HEK293T (cell line): ENCODE measurements at regions not wholly inside any gene's neighbourhood (a gene's known extent, or its start where the extent isn't known, plus 50 kb on each side); places are given as distances from the start of the nearest gene placed in this dataset.

Source experiments
- CTCF ChIA-PET: fragments of 350-600 bp; formaldehyde crosslinking; extraction: SDS; loops from one replicate; lab custom pipeline; 2021; ENCODE audit warnings: antibody characterized with exemption, inconsistent platforms; lab: Yijun Ruan, JAX
- POLR2A ChIA-PET: fragments of 350-600 bp; formaldehyde crosslinking; extraction: SDS; loops from one replicate; lab custom pipeline; 2020; ENCODE audit warnings: antibody characterized with exemption, inconsistent platforms; lab: Yijun Ruan, JAX
- DNase-seq: peaks from one replicate; pipeline ENCODE4 v3.0.0; 2012; ENCODE audit warnings: mixed read lengths; ENCODE audit errors: extremely low spot score
- ARNT ChIP-seq: fragments of 450-650 bp; IDR thresholded peaks from 2 replicates; pipeline ENCODE4 v1.6.1; 2017; ENCODE audit warnings: mild to moderate bottlenecking
- BHLHE40 ChIP-seq: fragments of 450-650 bp; IDR thresholded peaks from 2 replicates; pipeline ENCODE4 v1.6.1; 2016; ENCODE audit warnings: mild to moderate bottlenecking, moderate library complexity, borderline replicate concordance
- CTBP1 ChIP-seq: fragments of 450-650 bp; IDR thresholded peaks from 2 replicates; pipeline ENCODE4 v1.6.1; 2016; ENCODE audit warnings: borderline replicate concordance
- ELF4 ChIP-seq: fragments of 450-650 bp; IDR thresholded peaks from 2 replicates; pipeline ENCODE4 v1.6.1; 2017; ENCODE audit warnings: antibody characterized with exemption
- FOXA1 ChIP-seq: fragments of 450-650 bp; IDR thresholded peaks from 2 replicates; pipeline ENCODE4 v1.6.1; 2016; ENCODE audit warnings: mild to moderate bottlenecking
- FOXK2 ChIP-seq: fragments of 450-650 bp; IDR thresholded peaks from 2 replicates; pipeline ENCODE4 v1.6.1; 2016; ENCODE audit warnings: mild to moderate bottlenecking
- FOXM1 ChIP-seq: fragments of 450-650 bp; IDR thresholded peaks from 2 replicates; pipeline ENCODE4 v1.6.1; 2017; ENCODE audit warnings: mild to moderate bottlenecking, borderline replicate concordance
- HDGF ChIP-seq: fragments of 450-650 bp; IDR thresholded peaks from 2 replicates; pipeline ENCODE4 v1.6.1; 2017; ENCODE audit warnings: antibody characterized with exemption, borderline replicate concordance
- L3MBTL2 ChIP-seq: fragments of 450-650 bp; conservative IDR thresholded peaks from 2 replicates; pipeline ENCODE4 v1.6.1; 2016; ENCODE audit warnings: mild to moderate bottlenecking
- LEF1 ChIP-seq: fragments of 450-650 bp; IDR thresholded peaks from 2 replicates; pipeline ENCODE4 v1.6.1; 2017; ENCODE audit warnings: mild to moderate bottlenecking, borderline replicate concordance
- NFRKB ChIP-seq: fragments of 450-650 bp; IDR thresholded peaks from 2 replicates; pipeline ENCODE4 v1.6.1; 2016; ENCODE audit warnings: mild to moderate bottlenecking, moderate library complexity
- PKNOX1 ChIP-seq: fragments of 450-650 bp; IDR thresholded peaks from 2 replicates; pipeline ENCODE4 v1.6.1; 2016
- SP1 ChIP-seq: fragments of 450-650 bp; IDR thresholded peaks from 2 replicates; pipeline ENCODE4 v1.6.1; 2017
- SUZ12 ChIP-seq: fragments of 450-650 bp; IDR thresholded peaks from 2 replicates; pipeline ENCODE4 v1.6.1; 2016; ENCODE audit warnings: mild to moderate bottlenecking
- TARDBP ChIP-seq: fragments of 450-650 bp; IDR thresholded peaks from 2 replicates; pipeline ENCODE4 v1.6.1; 2016
- ZNF384 ChIP-seq: fragments of 450-650 bp; IDR thresholded peaks from 2 replicates; pipeline ENCODE4 v1.6.1; 2016

- TF ChIP-seq HDGF (no peak), FOXA1 (no peak)
- ChIA-PET POLR2A (no interaction called here), CTCF (no interaction called here)
- DNase-seq: no peak
Observed at GRCh38 chr6:40782355-40782754, 195.2 kb upstream of the LRFN2 start.

- POLR2A ChIA-PET: no interaction called here
- CTCF ChIA-PET: no interaction called here
- TF ChIP-seq HDGF (no peak), FOXM1 (no peak), SP1 (no peak), ELF4 (no peak), ZNF384 (no peak), FOXA1 (no peak), BHLHE40 (no peak), PKNOX1 (no peak), L3MBTL2 (no peak), CTBP1 (no peak), LEF1 (no peak)
- no peak for DNase-seq
Observed at GRCh38 chr6:40780637-40781036, 193.5 kb upstream of the LRFN2 start.

- DNase-seq: no peak
- TF ChIP-seq LEF1 (no peak), SUZ12 (no peak), BHLHE40 (no peak), CTBP1 (no peak), TARDBP (no peak), FOXA1 (no peak), ZNF384 (no peak), ARNT (no peak), HDGF (no peak), NFRKB (no peak), SP1 (no peak), FOXK2 (no peak), ELF4 (no peak), PKNOX1 (no peak), FOXM1 (no peak)
- POLR2A ChIA-PET: no interaction called here
- CTCF ChIA-PET: no interaction called here
Observed at GRCh38 chr6:40779409-40779808, 192.2 kb upstream of the LRFN2 start.

GRCh38 chr6:40778918-40779317, 191.8 kb upstream of the LRFN2 start:
- no peak for DNase-seq
- TF ChIP-seq FOXM1 (no peak), HDGF (no peak), PKNOX1 (no peak), L3MBTL2 (no peak)
- POLR2A ChIA-PET: no interaction called here
- CTCF ChIA-PET: no interaction called here

GRCh38 chr6:40778196-40778595, 191.0 kb upstream of the LRFN2 start:
- TF ChIP-seq ARNT: no peak
- no peak for DNase-seq
- ChIA-PET POLR2A (no interaction called here), CTCF (no interaction called here)

- DNase-seq: no peak
- ChIA-PET CTCF (no interaction called here), POLR2A (no interaction called here)
- no peak for TF ChIP-seq SUZ12
- TF ChIP-seq ZNF384: no peak
- TF ChIP-seq NFRKB: no peak
- no peak for TF ChIP-seq FOXM1
- TF ChIP-seq L3MBTL2: no peak
- TF ChIP-seq SP1: no peak
- TF ChIP-seq PKNOX1: no peak
- TF ChIP-seq ARNT: no peak
- TF ChIP-seq CTBP1: no peak
- TF ChIP-seq LEF1: no peak
- no peak for TF ChIP-seq FOXK2
- no peak for TF ChIP-seq HDGF
- TF ChIP-seq BHLHE40: no peak
Observed at GRCh38 chr6:40774932-40775331, 187.8 kb upstream of the LRFN2 start.

- DNase-seq: no peak
- ChIA-PET POLR2A (no interaction called here), CTCF (no interaction called here)
- TF ChIP-seq FOXK2 (no peak), NFRKB (no peak), ARNT (no peak), ZNF384 (no peak), L3MBTL2 (no peak), ELF4 (no peak), BHLHE40 (no peak), CTBP1 (no peak), HDGF (no peak), SUZ12 (no peak), PKNOX1 (no peak), FOXA1 (no peak), SP1 (no peak)
Observed at GRCh38 chr6:40770794-40771193, 183.6 kb upstream of the LRFN2 start.
